Mammary epithelial cell (primary cell): ENCODE measurements at regions not wholly inside any gene's neighbourhood (a gene's known extent, or its start where the extent isn't known, plus 50 kb on each side); places are given as distances from the start of the nearest gene placed in this dataset.

Source experiments
- EZH2 ChIP-seq: IDR thresholded peaks from 2 replicates; pipeline ENCODE4 v1.6.1; 2012; ENCODE audit warnings: low read length, inconsistent platforms, borderline replicate concordance
- TF ChIP-seq, protein P1 (sequence below), 2 donors: IDR thresholded peaks in 1 of 2; conservative IDR thresholded peaks in 1 of 2; 2 replicates each; pipeline ENCODE4 v1.5.1; 2011 to 2012; ENCODE audit warnings: inconsistent platforms in 2 of 2, low read length in 2 of 2, mild to moderate bottlenecking in 2 of 2, control low read depth in 1 of 2, low read depth in 1 of 2; ENCODE audit not compliant: insufficient read depth in 1 of 2; ENCODE audit errors: extremely low read depth in 1 of 2

DNA sequence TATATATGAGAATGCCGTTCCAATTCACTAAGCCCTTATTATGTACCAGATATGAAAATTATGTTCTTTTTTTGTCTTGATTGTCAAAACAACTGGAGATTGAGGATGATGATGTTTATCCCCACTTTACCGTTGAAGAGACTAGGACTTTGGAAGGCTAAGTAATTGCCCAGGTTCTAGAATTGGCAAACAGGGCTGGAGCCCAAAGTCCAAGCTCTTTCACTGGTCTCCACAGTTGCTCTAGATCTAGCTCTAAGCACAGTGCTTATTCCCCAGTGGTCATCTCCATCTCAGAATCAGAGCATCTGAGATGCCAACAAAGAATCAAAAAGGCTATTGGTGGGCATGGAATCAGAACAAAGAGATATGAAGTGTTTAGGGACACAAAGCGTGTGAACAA lies 215.3 kb upstream of the FOXA2 start:
- no peak for TF ChIP-seq EZH2
- TF ChIP-seq, protein P1, sequence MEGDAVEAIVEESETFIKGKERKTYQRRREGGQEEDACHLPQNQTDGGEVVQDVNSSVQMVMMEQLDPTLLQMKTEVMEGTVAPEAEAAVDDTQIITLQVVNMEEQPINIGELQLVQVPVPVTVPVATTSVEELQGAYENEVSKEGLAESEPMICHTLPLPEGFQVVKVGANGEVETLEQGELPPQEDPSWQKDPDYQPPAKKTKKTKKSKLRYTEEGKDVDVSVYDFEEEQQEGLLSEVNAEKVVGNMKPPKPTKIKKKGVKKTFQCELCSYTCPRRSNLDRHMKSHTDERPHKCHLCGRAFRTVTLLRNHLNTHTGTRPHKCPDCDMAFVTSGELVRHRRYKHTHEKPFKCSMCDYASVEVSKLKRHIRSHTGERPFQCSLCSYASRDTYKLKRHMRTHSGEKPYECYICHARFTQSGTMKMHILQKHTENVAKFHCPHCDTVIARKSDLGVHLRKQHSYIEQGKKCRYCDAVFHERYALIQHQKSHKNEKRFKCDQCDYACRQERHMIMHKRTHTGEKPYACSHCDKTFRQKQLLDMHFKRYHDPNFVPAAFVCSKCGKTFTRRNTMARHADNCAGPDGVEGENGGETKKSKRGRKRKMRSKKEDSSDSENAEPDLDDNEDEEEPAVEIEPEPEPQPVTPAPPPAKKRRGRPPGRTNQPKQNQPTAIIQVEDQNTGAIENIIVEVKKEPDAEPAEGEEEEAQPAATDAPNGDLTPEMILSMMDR (conservative IDR thresholded peaks at IDR 0.05 in 1 of 2, IDR thresholded peaks at IDR 0.05 in 1 of 2; ENCODE audit: extremely low read depth in 1 of 2, insufficient read depth in 1 of 2, low read depth in 1 of 2, low read length in 2 of 2): no peak
